ENCODE measurements at regions not wholly inside any gene's neighbourhood (a gene's known extent, or its start where the extent isn't known, plus 50 kb on each side); places are given as distances from the start of the nearest gene placed in this dataset.

DNA sequence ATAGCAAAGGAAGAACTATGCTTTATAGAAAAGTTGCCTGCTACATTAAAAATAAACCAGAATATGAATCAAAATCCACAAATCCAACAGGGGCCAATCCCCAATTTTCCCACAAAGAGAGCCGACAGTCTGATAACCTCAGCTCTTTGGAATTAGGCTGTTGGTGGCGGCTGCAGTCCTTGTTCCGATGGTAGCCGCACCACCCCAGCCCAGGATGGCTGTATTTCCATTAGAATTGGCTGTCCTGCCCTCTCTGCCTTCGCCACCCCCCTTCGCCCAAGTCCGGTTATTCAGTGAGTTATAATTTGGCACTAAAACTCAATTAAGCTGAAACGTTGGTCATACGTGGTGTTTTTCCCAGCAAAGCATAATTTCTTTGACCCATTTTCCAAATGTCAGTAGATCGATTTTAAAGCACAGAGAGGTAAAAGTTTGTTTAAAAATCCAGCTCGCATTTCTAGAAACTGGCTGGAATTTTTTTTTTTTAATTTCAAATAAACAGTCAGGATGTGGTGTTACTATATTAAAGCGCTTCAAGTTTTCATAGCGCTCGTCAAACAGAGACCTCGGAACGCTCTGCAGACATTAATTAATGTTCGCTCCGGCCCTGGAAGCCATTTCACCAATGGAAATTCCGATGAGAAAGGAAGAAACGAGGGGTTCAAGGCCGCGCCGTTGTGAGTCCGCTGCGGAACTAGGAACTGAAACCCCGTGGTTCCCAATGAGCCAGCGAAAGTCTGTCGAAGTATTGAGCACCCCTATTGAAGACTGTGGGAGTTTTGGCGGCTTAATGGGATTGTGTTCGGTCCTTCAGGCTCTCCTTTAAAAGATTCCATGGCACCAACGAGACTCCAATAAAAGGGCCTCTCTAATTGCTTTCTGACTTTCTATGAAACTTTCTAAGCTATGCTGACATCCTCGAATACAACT is 104.8 kb upstream of the DIO3 start:
- CTCF ChIA-PET, result interaction anchor here (0.7 kb wide), 1 partner anchor 143 kb away, joined by 3 read pairs; no protein-coding TSS in a partner anchor
- POLR2A ChIA-PET (ENCODE audit: low non-redundant PET), result no interaction called here
- TF ChIP-seq, protein P1, sequence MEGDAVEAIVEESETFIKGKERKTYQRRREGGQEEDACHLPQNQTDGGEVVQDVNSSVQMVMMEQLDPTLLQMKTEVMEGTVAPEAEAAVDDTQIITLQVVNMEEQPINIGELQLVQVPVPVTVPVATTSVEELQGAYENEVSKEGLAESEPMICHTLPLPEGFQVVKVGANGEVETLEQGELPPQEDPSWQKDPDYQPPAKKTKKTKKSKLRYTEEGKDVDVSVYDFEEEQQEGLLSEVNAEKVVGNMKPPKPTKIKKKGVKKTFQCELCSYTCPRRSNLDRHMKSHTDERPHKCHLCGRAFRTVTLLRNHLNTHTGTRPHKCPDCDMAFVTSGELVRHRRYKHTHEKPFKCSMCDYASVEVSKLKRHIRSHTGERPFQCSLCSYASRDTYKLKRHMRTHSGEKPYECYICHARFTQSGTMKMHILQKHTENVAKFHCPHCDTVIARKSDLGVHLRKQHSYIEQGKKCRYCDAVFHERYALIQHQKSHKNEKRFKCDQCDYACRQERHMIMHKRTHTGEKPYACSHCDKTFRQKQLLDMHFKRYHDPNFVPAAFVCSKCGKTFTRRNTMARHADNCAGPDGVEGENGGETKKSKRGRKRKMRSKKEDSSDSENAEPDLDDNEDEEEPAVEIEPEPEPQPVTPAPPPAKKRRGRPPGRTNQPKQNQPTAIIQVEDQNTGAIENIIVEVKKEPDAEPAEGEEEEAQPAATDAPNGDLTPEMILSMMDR (conservative IDR thresholded peaks at IDR 0.05; ENCODE audit: low read depth), result no peak
- H3K27ac ChIP-seq, result no peak overlapping the region
- no peak for DNase-seq (ENCODE audit: low spot score)

DNA sequence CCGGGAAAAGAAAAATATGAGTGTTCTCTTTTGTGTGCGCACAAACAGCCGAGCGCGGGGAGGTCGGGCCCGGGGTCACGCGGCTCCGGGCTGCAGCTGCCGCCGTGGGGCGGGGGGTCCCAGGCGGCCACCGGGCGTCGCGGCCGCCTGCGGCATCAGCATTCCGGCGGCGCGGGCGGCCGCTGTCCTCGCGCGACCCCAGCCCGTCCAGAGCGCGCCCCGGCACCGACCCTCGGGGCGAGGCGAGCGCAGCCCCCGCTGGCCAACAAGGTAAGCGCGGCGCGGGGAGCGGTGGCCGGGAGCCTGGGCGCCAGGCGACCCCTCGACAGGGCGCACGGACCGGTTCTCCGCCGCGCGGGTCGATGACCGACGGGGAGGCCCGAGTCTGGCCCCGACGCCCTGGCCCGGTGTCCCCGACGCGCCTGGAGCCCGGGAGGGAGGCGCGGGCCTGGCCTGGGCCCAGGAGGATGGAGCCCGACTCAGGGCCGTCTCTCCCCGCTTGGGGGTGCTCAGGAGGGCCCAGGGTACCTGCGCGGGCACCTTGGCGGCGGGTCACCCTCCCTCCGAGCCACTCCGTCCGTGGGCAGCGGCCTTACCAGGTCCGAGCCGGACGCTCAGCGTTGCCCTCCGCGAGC is 103.9 kb upstream of the DIO3 start:
- TF ChIP-seq, protein P1 (conservative IDR thresholded peaks at IDR 0.05; ENCODE audit: low read depth), result no peak
- no peak overlapping the region for H3K27ac ChIP-seq
- CTCF ChIA-PET, result interaction anchor here (0.7 kb wide), 1 partner anchor 143 kb away, joined by 3 read pairs; no protein-coding TSS in a partner anchor
- DNase-seq (ENCODE audit: low spot score), result no peak
- POLR2A ChIA-PET (ENCODE audit: low non-redundant PET), result no interaction called here

DNA sequence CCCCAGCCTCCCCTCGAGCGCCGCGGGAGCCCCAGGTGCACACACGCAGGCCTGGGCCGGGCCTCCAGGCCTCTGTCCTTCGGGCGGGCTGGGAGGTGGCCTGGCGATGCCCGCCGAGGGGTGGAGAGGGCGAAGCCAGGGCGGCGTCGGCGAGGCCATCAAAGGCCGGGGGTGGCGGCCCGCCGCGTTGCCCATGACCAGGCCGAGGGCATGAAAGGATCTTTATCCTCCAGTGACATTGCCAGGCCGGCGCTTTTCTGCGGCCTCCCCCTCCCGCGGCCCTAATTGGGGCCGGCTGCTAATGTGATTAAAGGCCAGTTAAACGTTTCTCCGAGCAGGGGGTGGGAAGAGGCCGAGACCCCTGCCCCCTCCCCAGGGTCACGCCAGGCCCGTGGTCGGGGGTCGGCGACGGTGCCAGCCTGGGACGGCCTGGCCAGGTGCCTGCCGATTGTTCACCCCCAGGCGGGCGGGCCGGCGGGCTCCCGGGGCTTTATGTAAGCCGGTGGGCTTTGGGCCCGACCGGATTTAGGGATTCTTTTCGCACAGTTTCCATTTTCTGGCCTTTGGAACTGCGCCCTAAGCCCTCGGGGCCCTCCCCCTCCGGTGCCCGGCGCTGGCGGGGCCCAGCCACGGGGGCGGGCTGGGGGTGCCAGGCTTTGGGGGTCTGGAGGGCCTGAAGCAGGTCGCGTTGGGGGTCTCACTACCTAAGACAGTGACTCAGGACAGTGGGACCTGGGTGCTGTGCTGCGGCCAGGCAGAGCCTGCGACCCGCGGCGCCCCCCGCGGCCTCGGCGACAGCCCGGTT is 103.2 kb upstream of the DIO3 start:
- H3K27ac ChIP-seq, result no peak overlapping the region
- no peak for DNase-seq (ENCODE audit: low spot score)
- TF ChIP-seq, protein P1 (conservative IDR thresholded peaks at IDR 0.05; ENCODE audit: low read depth), result no peak
- CTCF ChIA-PET, result no interaction called here
- POLR2A ChIA-PET (ENCODE audit: low non-redundant PET), result no interaction called here

GRCh38 chr14:101458741-101459550 is 102.3 kb upstream of the DIO3 start:
- CTCF ChIA-PET, result interaction anchor here (0.7 kb wide), 1 partner anchor 1383 kb away, joined by 4 read pairs; no protein-coding TSS in a partner anchor
- TF ChIP-seq, protein P1 (conservative IDR thresholded peaks at IDR 0.05; ENCODE audit: low read depth), result no peak

GRCh38 chr14:101459551-101459900 is 101.8 kb upstream of the DIO3 start:
- TF ChIP-seq, protein P1 (conservative IDR thresholded peaks at IDR 0.05; ENCODE audit: low read depth), result no peak
- no peak overlapping the region for H3K27ac ChIP-seq
- no peak for DNase-seq (ENCODE audit: low spot score)
- CTCF ChIA-PET, result interaction anchor here (0.7 kb wide), 2 partner anchors 100 to 1383 kb away, joined by 3 to 4 read pairs; no protein-coding TSS in a partner anchor
- POLR2A ChIA-PET (ENCODE audit: low non-redundant PET), result no interaction called here

More at GRCh38 chr14:101458741-101459550, 102.3 kb upstream of the DIO3 start:
- POLR2A ChIA-PET (ENCODE audit: low non-redundant PET), result no interaction called here
- H3K27ac ChIP-seq, result no peak overlapping the region
- no peak for DNase-seq (ENCODE audit: low spot score)

Measured in RWPE1 (cell line).